ENCODE measurements at regions not wholly inside any gene's neighbourhood (a gene's known extent, or its start where the extent isn't known, plus 50 kb on each side); places are given as distances from the start of the nearest gene placed in this dataset.

DNA sequence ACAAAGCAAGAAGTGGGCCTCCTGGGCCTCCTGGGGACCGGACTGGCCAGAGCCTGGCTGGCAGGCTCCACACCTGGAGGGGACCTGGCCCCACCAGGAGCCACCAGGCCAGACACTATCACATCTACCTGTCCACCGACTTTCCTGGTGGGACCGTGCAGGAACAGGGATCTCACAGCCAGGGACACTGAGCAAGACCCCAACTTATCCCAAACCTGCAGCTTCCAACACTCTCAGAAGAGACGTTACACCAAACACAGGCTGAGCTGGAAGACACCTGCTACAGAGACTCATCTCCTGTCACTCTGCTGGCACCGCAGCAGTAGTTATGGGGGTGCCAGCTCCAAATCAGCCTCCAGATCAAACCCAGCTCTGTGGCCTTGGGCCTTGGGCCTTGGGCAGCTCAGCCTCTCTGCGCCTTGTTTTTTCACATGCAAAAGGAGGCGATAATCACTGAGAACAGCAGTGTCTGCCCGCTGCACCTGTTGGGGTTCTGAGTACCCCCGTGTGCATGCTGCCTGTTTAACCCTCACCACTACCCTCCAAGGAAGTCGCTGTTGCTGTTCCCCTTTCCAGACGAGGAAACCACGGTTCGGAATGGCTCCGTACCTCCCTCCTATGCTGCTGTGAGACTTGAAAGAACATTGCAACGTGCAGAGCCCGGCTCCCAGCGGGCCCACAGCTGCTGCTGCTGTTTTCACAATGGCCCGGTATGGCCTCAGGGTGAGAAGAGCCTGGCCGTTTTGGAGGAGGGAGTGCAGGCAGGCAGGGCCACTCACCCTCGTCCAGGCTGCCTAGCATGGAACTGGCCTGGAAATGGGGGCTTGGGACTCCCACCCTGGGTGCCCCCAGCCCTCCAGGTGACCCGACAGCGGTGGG is 69.6 kb downstream of the ADRA2C start:
- TF ChIP-seq POLR2A (IDR thresholded peaks at IDR 0.05) (no peak), CTCF (IDR thresholded peaks at IDR 0.05 in 4 of 5, conservative IDR thresholded peaks at IDR 0.05 in 1 of 5) (no peak)
- Histone ChIP-seq H3K4me1 (no peaks in the 10 kb centered on the region), H3K36me3 (no peaks in the 10 kb centered on the region), H3K27me3 (peaks cover 11 to 15% (median 11%) of the 10 kb centered on the region in 3 donors), H3K27ac (no peak overlapping the region), H3K9me3 (no peaks in the 10 kb centered on the region), H3K4me3 (no peak overlapping the region)
- ATAC-seq (no peak), DNase-seq (no peak)
- intact Hi-C loops (cut with DNase I; ENCODE audit: low total_unique reads): no loop called here
- in situ Hi-C loops (cut with MboI; ENCODE audit: low sequenced_read_pairs in 4 of 4): no loop called here

GRCh38 chr4:3836406-3836755 is 70.2 kb downstream of the ADRA2C start:
- intact Hi-C loops (cut with DNase I; ENCODE audit: low total_unique reads): no loop called here
- H3K36me3 ChIP-seq: no peaks in the 10 kb centered on the region

DNA sequence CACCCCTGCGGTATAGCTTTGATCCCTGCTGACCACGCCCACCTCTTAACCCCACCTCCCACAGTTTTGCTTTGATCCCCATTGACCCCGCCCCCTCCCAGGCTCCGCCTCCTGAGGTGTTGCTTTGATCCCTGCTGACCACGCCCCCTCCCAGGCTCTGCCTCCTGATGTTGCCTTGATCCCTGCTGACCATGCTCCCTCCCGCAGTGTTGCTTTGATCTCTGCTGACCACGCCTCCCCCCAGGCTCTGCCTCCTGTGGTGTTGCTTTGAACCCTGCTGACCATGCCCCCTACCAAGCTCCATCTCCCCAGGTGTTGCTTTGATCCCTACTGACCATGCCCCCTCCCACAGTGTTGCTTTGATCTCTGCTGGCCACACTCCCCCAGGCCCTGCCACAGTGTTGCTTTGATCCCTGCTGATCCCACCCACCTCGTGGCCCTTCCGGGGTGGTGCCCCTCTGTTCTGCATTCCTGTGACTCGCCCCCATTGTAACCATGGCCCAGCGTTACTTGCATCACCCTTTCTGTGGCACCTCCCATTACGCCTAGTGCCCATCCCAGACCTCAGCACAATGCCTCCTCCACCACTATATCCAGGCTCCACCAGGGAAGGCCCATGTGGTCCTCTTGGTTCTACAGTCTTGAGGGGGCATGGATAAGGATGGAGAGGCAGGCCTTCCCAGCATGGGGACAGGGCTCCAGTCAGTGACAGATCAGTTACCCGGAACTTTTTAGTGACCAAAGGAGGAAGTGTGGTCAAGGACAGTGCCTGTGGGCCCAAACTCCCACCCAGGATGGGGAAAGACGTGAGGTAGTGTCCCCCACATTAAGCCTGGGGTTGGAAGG is 70.8 kb downstream of the ADRA2C start:
- no peak overlapping the region for H3K4me3 ChIP-seq
- peaks cover 11 to 15% (median 11%) of the 10 kb centered on the region in 3 donors for H3K27me3 ChIP-seq
- no peaks in the 10 kb centered on the region for H3K4me1 ChIP-seq
- no peak overlapping the region for H3K27ac ChIP-seq
- intact Hi-C loops (cut with DNase I; ENCODE audit: low total_unique reads) (no loop called here), in situ Hi-C loops (cut with MboI; ENCODE audit: low sequenced_read_pairs in 4 of 4) (no loop called here)
- no peaks in the 10 kb centered on the region for H3K36me3 ChIP-seq
- ATAC-seq (no peak), DNase-seq (no peak)
- no peaks in the 10 kb centered on the region for H3K9me3 ChIP-seq
- TF ChIP-seq CTCF (IDR thresholded peaks at IDR 0.05 in 4 of 5, conservative IDR thresholded peaks at IDR 0.05 in 1 of 5): no peak
- TF ChIP-seq POLR2A (IDR thresholded peaks at IDR 0.05): no peak

More at GRCh38 chr4:3836406-3836755, 70.2 kb downstream of the ADRA2C start:
- ATAC-seq (no peak), DNase-seq (no peak)
- no peak overlapping the region for H3K27ac ChIP-seq
- in situ Hi-C loops (cut with MboI; ENCODE audit: low sequenced_read_pairs in 4 of 4): no loop called here
- H3K4me3 ChIP-seq: no peak overlapping the region
- no peaks in the 10 kb centered on the region for H3K9me3 ChIP-seq
- H3K4me1 ChIP-seq: no peaks in the 10 kb centered on the region
- H3K27me3 ChIP-seq: peaks cover 11 to 15% (median 11%) of the 10 kb centered on the region in 3 donors
- TF ChIP-seq POLR2A (IDR thresholded peaks at IDR 0.05) (no peak), CTCF (IDR thresholded peaks at IDR 0.05 in 4 of 5, conservative IDR thresholded peaks at IDR 0.05 in 1 of 5) (no peak)

DNA sequence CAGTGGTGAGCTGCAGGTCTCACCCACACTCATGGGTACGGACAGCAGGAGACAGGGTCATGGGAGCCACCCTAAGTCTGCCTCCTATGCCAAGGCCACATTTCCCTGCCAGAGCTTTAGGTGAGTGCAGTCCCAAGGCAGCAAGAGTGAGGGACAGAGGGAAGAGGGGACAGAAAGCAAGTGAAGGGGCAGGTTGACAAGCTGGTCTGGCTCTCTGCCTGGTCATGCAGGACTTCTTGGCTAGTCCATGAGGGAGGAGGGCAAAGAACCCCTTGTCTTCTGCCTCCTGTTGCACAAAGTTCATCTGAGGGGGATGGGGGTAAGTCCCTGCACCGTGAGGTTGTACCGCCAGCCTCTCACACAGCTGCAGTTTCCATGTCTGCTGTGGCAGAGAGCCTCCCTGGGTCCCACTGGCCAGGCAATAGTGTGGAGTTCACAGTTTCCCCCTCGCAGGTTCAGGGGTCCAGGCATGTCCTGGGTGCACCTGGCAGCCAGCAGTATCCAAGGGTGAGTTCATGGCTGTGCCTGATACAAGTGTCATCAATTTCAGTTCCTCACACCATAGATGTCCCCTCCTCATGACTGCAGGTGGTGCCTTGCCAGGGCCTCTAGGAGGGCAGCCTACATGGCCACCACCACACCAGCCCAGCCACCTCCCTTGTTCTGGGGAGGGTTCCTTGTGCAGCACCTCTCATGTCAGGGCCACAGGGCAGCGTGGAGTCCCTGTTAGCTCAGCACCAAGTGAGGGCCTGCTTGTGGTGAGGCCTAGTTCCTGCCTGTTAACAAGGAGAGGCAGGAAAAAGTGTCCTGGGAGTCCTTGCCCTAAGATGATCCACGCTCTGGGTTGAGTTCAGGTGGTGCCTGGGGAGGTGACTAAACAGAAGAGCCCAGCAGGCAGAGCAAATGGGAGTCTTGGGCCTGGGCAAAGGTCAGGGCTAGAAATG is 72.5 kb downstream of the ADRA2C start:
- no peaks in the 10 kb centered on the region for H3K4me1 ChIP-seq
- H3K27me3 ChIP-seq: peaks cover 10 to 15% (median 11%) of the 10 kb centered on the region in 3 donors
- intact Hi-C loops (cut with DNase I; ENCODE audit: low total_unique reads) (no loop called here), in situ Hi-C loops (cut with MboI; ENCODE audit: low sequenced_read_pairs in 4 of 4) (no loop called here)
- no peak overlapping the region for H3K27ac ChIP-seq
- TF ChIP-seq POLR2A (IDR thresholded peaks at IDR 0.05): no peak
- TF ChIP-seq CTCF (IDR thresholded peaks at IDR 0.05 in 4 of 5, conservative IDR thresholded peaks at IDR 0.05 in 1 of 5): no peak
- no peak overlapping the region for H3K4me3 ChIP-seq
- DNase-seq: no peak
- no peaks in the 10 kb centered on the region for H3K9me3 ChIP-seq
- no peak for ATAC-seq
- H3K36me3 ChIP-seq: no peaks in the 10 kb centered on the region

All from gastrocnemius medialis (tissue), 4 donors.